WTC11 (cell line): ENCODE measurements at regions not wholly inside any gene's neighbourhood (a gene's known extent, or its start where the extent isn't known, plus 50 kb on each side); places are given as distances from the start of the nearest gene placed in this dataset.

ENCODE experiments used
- ATAC-seq: fragments of 200-7000 bp; cut with Tn5 transposase; 2 replicates; pipeline ENCODE4 v1.10.0; 2021; ENCODE audit warnings: mild to moderate bottlenecking, moderate library complexity
- CTCF ChIA-PET: fragments of 300-600 bp; sonication (Branson Sonifier 250); formaldehyde crosslinking; loops from one replicate; lab custom pipeline; 2021; ENCODE audit warnings: antibody characterized with exemption; lab: Charles Lee
- POLR2A ChIA-PET: fragments of 350-600 bp; sonication (Branson Sonifier 250); formaldehyde crosslinking; loops from one replicate; lab custom pipeline; 2021; ENCODE audit warnings: antibody characterized with exemption; lab: Charles Lee
- DNase-seq: peaks from one replicate; pipeline ENCODE4 v3.0.0; 2021; ENCODE audit warnings: low spot score
- H3K27ac Mint-ChIP-seq: 2 replicates; pipeline ENCODE4 v1.8.0; 2021; ENCODE audit warnings: mixed read lengths
- H3K27me3 Mint-ChIP-seq: 2 replicates; pipeline ENCODE4 v1.8.0; 2021; ENCODE audit warnings: low read depth, mild to moderate bottlenecking, moderate library complexity, mixed read lengths
- H3K36me3 Mint-ChIP-seq: 2 replicates; pipeline ENCODE4 v1.8.0; 2021; ENCODE audit warnings: mixed read lengths
- H3K4me1 Mint-ChIP-seq: 2 replicates; pipeline ENCODE4 v1.8.0; 2022; ENCODE audit warnings: mixed read lengths
- H3K4me3 Mint-ChIP-seq: 2 replicates; pipeline ENCODE4 v1.8.0; 2021; ENCODE audit warnings: mild to moderate bottlenecking, moderate library complexity, mixed read lengths
- H3K9me3 Mint-ChIP-seq: 2 replicates; pipeline ENCODE4 v1.8.0; 2021; ENCODE audit warnings: mixed read lengths
- FOXP1 ChIP-seq: sonication (generic); formaldehyde crosslinking; IDR thresholded peaks from 2 replicates; pipeline ENCODE4 v1.8.0; 2022; ENCODE audit warnings: missing genetic modification reagents, mild to moderate bottlenecking, moderate library complexity, borderline replicate concordance
- GABPB1 ChIP-seq: sonication (generic); formaldehyde crosslinking; IDR thresholded peaks from 2 replicates; pipeline ENCODE4 v1.8.1; 2023; ENCODE audit warnings: mild to moderate bottlenecking, missing genetic modification reagents
- GTF2I ChIP-seq: fragments of 250-450 bp; sonication (Bioruptor Pico); conservative IDR thresholded peaks from 2 replicates; pipeline ENCODE4 v1.4.0; 2021; ENCODE audit warnings: mild to moderate bottlenecking
- HMGXB4 ChIP-seq: sonication (generic); formaldehyde crosslinking; IDR thresholded peaks from 2 replicates; pipeline ENCODE4 v1.8.1; 2023; ENCODE audit warnings: mild to moderate bottlenecking, moderate library complexity, missing genetic modification reagents
- IRF1 ChIP-seq: sonication (generic); formaldehyde crosslinking; IDR thresholded peaks from 2 replicates; pipeline ENCODE4 v1.8.0; 2023; ENCODE audit warnings: missing genetic modification reagents
- IRF2 ChIP-seq: sonication (generic); formaldehyde crosslinking; IDR thresholded peaks from 2 replicates; pipeline ENCODE4 v1.8.0; 2022; ENCODE audit warnings: low read depth, missing genetic modification reagents, borderline replicate concordance
- JAZF1 ChIP-seq: fragments of 250-450 bp; sonication (Bioruptor Pico); IDR thresholded peaks from 2 replicates; pipeline ENCODE4 v1.9.0; 2021; ENCODE audit warnings: moderate library complexity, mild to moderate bottlenecking, inconsistent platforms
- JUN ChIP-seq: sonication (generic); formaldehyde crosslinking; IDR thresholded peaks from 2 replicates; pipeline ENCODE4 v1.8.0; 2023; ENCODE audit warnings: mild to moderate bottlenecking, missing genetic modification reagents
- NR1H2 ChIP-seq: sonication (generic); formaldehyde crosslinking; IDR thresholded peaks from 2 replicates; pipeline ENCODE4 v1.9.0; 2021; ENCODE audit warnings: mild to moderate bottlenecking, moderate library complexity, missing genetic modification reagents
- NR2C2 ChIP-seq: sonication (generic); formaldehyde crosslinking; IDR thresholded peaks from 2 replicates; pipeline ENCODE4 v1.8.0; 2022; ENCODE audit warnings: mild to moderate bottlenecking, missing genetic modification reagents
- PRRX2 ChIP-seq: fragments of 250-450 bp; sonication (Bioruptor Pico); IDR thresholded peaks from 2 replicates; pipeline ENCODE4 v1.8.0; 2021; ENCODE audit warnings: mild to moderate bottlenecking
- SMAD3 ChIP-seq: sonication (generic); formaldehyde crosslinking; IDR thresholded peaks from 2 replicates; pipeline ENCODE4 v1.8.0; 2022; ENCODE audit warnings: missing genetic modification reagents, mild to moderate bottlenecking, borderline replicate concordance
- SOX15 ChIP-seq: fragments of 250-450 bp; sonication (Bioruptor Pico); IDR thresholded peaks from 2 replicates; pipeline ENCODE4 v1.9.0; 2021; ENCODE audit warnings: mild to moderate bottlenecking
- ZNF138 ChIP-seq: sonication (generic); formaldehyde crosslinking; conservative IDR thresholded peaks from 2 replicates; pipeline ENCODE4 v1.8.1; 2022; ENCODE audit warnings: mild to moderate bottlenecking, moderate library complexity, missing genetic modification reagents
- ZNF532 ChIP-seq: fragments of 250-450 bp; sonication (Bioruptor Pico); IDR thresholded peaks from 2 replicates; pipeline ENCODE4 v1.9.0; 2021; ENCODE audit warnings: mild to moderate bottlenecking, borderline replicate concordance
- TF ChIP-seq, protein P1 (sequence below): fragments of 250-450 bp; sonication (Bioruptor Pico); IDR thresholded peaks from 2 replicates; pipeline ENCODE4 v1.9.0; 2021; ENCODE audit warnings: mild to moderate bottlenecking

GRCh38 chr12:78628491-78629100, 236.0 kb upstream of the SYT1 start (continued):
- TF ChIP-seq, protein P1, sequence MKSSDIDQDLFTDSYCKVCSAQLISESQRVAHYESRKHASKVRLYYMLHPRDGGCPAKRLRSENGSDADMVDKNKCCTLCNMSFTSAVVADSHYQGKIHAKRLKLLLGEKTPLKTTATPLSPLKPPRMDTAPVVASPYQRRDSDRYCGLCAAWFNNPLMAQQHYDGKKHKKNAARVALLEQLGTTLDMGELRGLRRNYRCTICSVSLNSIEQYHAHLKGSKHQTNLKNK (CRISPR knock-in tag): no peak
- no peak for TF ChIP-seq NR1H2 (CRISPR knock-in tag)
- no peak for TF ChIP-seq HMGXB4 (CRISPR knock-in tag)

DNA sequence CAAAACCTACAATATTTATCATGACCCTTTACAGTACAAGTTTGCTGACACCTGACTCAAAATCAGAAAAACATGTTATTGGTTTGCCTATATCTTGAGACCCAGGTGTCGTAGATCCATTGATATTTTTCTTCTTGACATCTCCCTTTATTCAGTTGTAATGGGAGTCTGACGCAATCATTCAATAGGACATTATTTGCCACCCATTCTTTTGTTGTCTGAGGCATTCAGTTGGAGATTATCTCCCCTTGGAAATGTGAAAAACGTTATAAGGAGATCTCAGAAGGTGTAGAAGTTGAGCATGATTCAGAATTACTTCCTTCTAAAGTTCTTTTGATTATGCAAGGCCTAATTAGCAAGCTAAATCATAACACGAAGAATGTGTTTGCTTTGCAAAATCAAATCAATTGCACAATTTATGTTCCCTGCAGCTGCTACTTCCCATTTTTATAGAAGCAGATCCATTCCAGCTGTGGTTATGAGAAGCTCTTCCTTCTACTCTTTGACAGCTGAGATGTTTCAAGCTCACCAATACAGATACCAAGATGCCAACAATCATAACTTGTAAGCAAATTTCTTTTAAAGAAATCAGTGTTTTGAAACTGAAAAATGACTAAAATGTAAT, 228.2 kb upstream of the SYT1 start:
- Mint-ChIP-seq H3K27me3 (peaks cover 9% of the 10 kb centered on the region; the same call in 1 of the 2 replicates), H3K27ac (no peak overlapping the region), H3K4me3 (no peak overlapping the region), H3K9me3 (peaks cover 8% of the 10 kb centered on the region), H3K36me3 (0 out of 2 replicates have a peak, but pooled peaks cover under 1% of the 10 kb centered on the region), H3K4me1 (peaks cover 6% of the 10 kb centered on the region)
- CTCF ChIA-PET: no interaction called here
- no peak for DNase-seq
- POLR2A ChIA-PET: no interaction called here
- no peak for ATAC-seq
- TF ChIP-seq IRF1 (no peak), PRRX2 (CRISPR knock-in tag) (no peak), SOX15 (CRISPR knock-in tag) (no peak), IRF2 (CRISPR knock-in tag) (no peak), JAZF1 (no peak), ZNF532 (CRISPR knock-in tag) (no peak), GTF2I (no peak), GABPB1 (CRISPR knock-in tag) (no peak), FOXP1 (CRISPR knock-in tag) (no peak), JUN (CRISPR knock-in tag) (no peak), NR2C2 (CRISPR knock-in tag) (no peak), ZNF138 (CRISPR knock-in tag) (no peak), SMAD3 (CRISPR knock-in tag) (no peak)
